ENCODE measurements at regions not wholly inside any gene's neighbourhood (a gene's known extent, or its start where the extent isn't known, plus 50 kb on each side); places are given as distances from the start of the nearest gene placed in this dataset.
A peak's percentile ranks its signal among the peaks of the same experiment; 100 is the strongest.

DNA sequence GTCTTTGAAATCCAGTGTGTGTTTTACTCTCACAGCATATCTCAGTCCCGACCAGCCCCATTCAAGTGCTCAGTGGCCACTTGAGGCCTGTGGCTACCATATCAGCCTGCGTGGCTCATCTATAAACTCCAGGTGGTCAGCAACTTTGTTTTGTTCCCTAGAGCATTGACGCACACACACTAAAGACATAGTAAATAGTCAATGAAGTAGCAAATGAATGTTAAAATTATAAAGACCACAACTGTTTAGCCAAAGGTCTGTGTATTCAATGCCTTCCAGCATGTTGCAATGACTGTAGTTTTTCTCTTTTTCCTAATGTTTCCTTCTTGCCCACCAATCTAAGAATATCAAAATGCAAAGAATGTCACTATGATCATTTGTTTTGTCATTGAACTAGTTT, 238.2 kb upstream of the ZNF217 start:
- no peak for ATAC-seq (ENCODE audit: low read depth in 2 of 2)
- H3K36me3 Mint-ChIP-seq = peaks cover 3% of the 10 kb centered on the region
- peaks cover 7% of the 10 kb centered on the region for H3K27me3 Mint-ChIP-seq
- Histone ChIP-seq H3K9me3 (ENCODE audit: control insufficient read depth in 2 of 2, low read length in 2 of 2) (no peaks in the 10 kb centered on the region), H3K4me3 (ENCODE audit: low read depth, low read length) (no peak overlapping the region), H3K27ac (ENCODE audit: insufficient read depth, low read length, poor library complexity, severe bottlenecking) (no peak overlapping the region), H3K4me1 (ENCODE audit: control insufficient read depth, insufficient read depth, low read length, poor library complexity, severe bottlenecking) (peaks cover 27% of the 10 kb centered on the region), H3K27me3 (ENCODE audit: control insufficient read depth, insufficient read depth, low read length) (no peaks in the 10 kb centered on the region), H3K36me3 (ENCODE audit: control insufficient read depth, insufficient read depth, low read length) (no peaks in the 10 kb centered on the region)
- H3K4me3 Mint-ChIP-seq = no peak overlapping the region
- no peak overlapping the region for H3K27ac Mint-ChIP-seq
- no peak for DNase-seq
- peaks cover 0 to 2% (median 0%) of the 10 kb centered on the region in 7 donors for H3K9me3 Mint-ChIP-seq
- peaks cover 30 to 56% (median 39%) of the 10 kb centered on the region in 4 donors for H3K4me1 Mint-ChIP-seq

GRCh38 chr20:53831228-53831627, 237.6 kb upstream of the ZNF217 start:
- no peak overlapping the region for H3K27ac Mint-ChIP-seq
- Histone ChIP-seq H3K36me3 (ENCODE audit: control insufficient read depth, insufficient read depth, low read length) (no peaks in the 10 kb centered on the region), H3K4me1 (ENCODE audit: control insufficient read depth, insufficient read depth, low read length, poor library complexity, severe bottlenecking) (peaks cover 27% of the 10 kb centered on the region), H3K27me3 (ENCODE audit: control insufficient read depth, insufficient read depth, low read length) (no peaks in the 10 kb centered on the region), H3K27ac (ENCODE audit: insufficient read depth, low read length, poor library complexity, severe bottlenecking) (no peak overlapping the region), H3K9me3 (ENCODE audit: control insufficient read depth in 2 of 2, low read length in 2 of 2) (no peaks in the 10 kb centered on the region), H3K4me3 (ENCODE audit: low read depth, low read length) (no peak overlapping the region)
- H3K4me1 Mint-ChIP-seq = peaks cover 30 to 58% (median 39%) of the 10 kb centered on the region in 4 donors
- H3K9me3 Mint-ChIP-seq = peaks cover 0 to 2% (median 0%) of the 10 kb centered on the region in 7 donors
- H3K27me3 Mint-ChIP-seq = peaks cover 7% of the 10 kb centered on the region
- ATAC-seq (ENCODE audit: low read depth in 2 of 2) (no peak), DNase-seq (no peak)
- no peak overlapping the region for H3K4me3 Mint-ChIP-seq
- H3K36me3 Mint-ChIP-seq = peaks cover 3% of the 10 kb centered on the region

- peaks cover 25 to 50% (median 33%) of the 10 kb centered on the region in 4 donors for H3K4me1 Mint-ChIP-seq
- peak in 1 of 3 donors; percentile 42 for DNase-seq
Observed at GRCh38 chr20:53829724-53830521, 236.3 kb upstream of the ZNF217 start.

DNA sequence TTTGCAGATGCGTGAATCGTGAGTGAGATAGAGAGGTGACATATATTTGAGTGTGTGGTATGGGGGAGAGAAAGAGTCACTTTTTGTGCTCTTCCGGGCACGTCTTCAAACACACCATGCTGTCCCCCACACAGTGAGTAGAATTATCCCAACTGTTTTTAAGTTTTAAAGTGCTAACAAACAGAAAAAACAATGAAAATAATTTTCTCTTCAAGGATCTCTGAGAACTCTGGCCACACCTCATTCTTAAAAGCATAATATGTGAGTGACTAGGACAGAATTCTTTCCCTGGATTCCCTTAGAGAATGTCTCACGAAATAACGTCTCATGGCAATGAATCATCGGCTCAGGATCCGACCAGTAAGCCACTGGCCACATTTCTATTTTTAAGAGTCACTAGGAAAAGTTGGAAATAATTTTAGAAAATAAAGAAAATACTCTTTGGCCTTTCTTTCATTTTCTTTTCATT, 235.7 kb upstream of the ZNF217 start:
- Mint-ChIP-seq H3K9me3 (peaks cover 0 to 2% (median 0%) of the 10 kb centered on the region in 7 donors), H3K4me3 (peak overlapping the region; percentile 75 to 91 (median 84)), H3K27me3 (peaks cover 7% of the 10 kb centered on the region), H3K36me3 (no peaks in the 10 kb centered on the region), H3K4me1 (peaks cover 25 to 50% (median 33%) of the 10 kb centered on the region in 4 donors), H3K27ac (peak overlapping the region; percentile 90 to 96 (median 91))
- Histone ChIP-seq H3K36me3 (ENCODE audit: control insufficient read depth, insufficient read depth, low read length) (no peaks in the 10 kb centered on the region), H3K4me1 (ENCODE audit: control insufficient read depth, insufficient read depth, low read length, poor library complexity, severe bottlenecking) (peaks cover 27% of the 10 kb centered on the region), H3K9me3 (ENCODE audit: control insufficient read depth in 2 of 2, low read length in 2 of 2) (no peaks in the 10 kb centered on the region), H3K27me3 (ENCODE audit: control insufficient read depth, insufficient read depth, low read length) (no peaks in the 10 kb centered on the region), H3K27ac (ENCODE audit: insufficient read depth, low read length, poor library complexity, severe bottlenecking) (no peak overlapping the region), H3K4me3 (ENCODE audit: low read depth, low read length) (peak overlapping the region; percentile 74)
- DNase-seq (peak in 1 of 3 donors; percentile 44), ATAC-seq (ENCODE audit: low read depth in 2 of 2) (peak; percentile 36 to 37)

More at GRCh38 chr20:53829724-53830521, 236.3 kb upstream of the ZNF217 start:
- Histone ChIP-seq H3K4me3 (ENCODE audit: low read depth, low read length) (peak overlapping the region; percentile 74), H3K9me3 (ENCODE audit: control insufficient read depth in 2 of 2, low read length in 2 of 2) (no peaks in the 10 kb centered on the region), H3K4me1 (ENCODE audit: control insufficient read depth, insufficient read depth, low read length, poor library complexity, severe bottlenecking) (peaks cover 27% of the 10 kb centered on the region), H3K36me3 (ENCODE audit: control insufficient read depth, insufficient read depth, low read length) (no peaks in the 10 kb centered on the region), H3K27ac (ENCODE audit: insufficient read depth, low read length, poor library complexity, severe bottlenecking) (no peak overlapping the region), H3K27me3 (ENCODE audit: control insufficient read depth, insufficient read depth, low read length) (no peaks in the 10 kb centered on the region)
- ATAC-seq (ENCODE audit: low read depth in 2 of 2) = peak; percentile 32 to 52
- Mint-ChIP-seq H3K27me3 (peaks cover 7% of the 10 kb centered on the region), H3K4me3 (peak overlapping the region; percentile 36 to 91 (median 84)), H3K27ac (peak overlapping the region; percentile 90 to 96 (median 91)), H3K9me3 (peaks cover 0 to 2% (median 0%) of the 10 kb centered on the region in 7 donors), H3K36me3 (no peaks in the 10 kb centered on the region)

- Mint-ChIP-seq H3K36me3 (no peaks in the 10 kb centered on the region), H3K4me1 (peaks cover 21 to 46% (median 31%) of the 10 kb centered on the region in 4 donors), H3K27ac (peak overlapping the region; percentile 90 to 96 (median 91)), H3K27me3 (peaks cover 7% of the 10 kb centered on the region), H3K4me3 (peak overlapping the region; percentile 75 to 91 (median 84)), H3K9me3 (peaks cover 0 to 2% (median 0%) of the 10 kb centered on the region in 7 donors)
- Histone ChIP-seq H3K9me3 (ENCODE audit: control insufficient read depth in 2 of 2, low read length in 2 of 2) (no peaks in the 10 kb centered on the region), H3K36me3 (ENCODE audit: control insufficient read depth, insufficient read depth, low read length) (no peaks in the 10 kb centered on the region), H3K4me1 (ENCODE audit: control insufficient read depth, insufficient read depth, low read length, poor library complexity, severe bottlenecking) (peaks cover 27% of the 10 kb centered on the region), H3K27me3 (ENCODE audit: control insufficient read depth, insufficient read depth, low read length) (no peaks in the 10 kb centered on the region), H3K27ac (ENCODE audit: insufficient read depth, low read length, poor library complexity, severe bottlenecking) (no peak overlapping the region), H3K4me3 (ENCODE audit: low read depth, low read length) (peak overlapping the region; percentile 74)
- ATAC-seq (ENCODE audit: low read depth in 2 of 2) = no peak
- peak in 1 of 3 donors; percentile 32 for DNase-seq
Observed at GRCh38 chr20:53828682-53829254, 235.1 kb upstream of the ZNF217 start.

- Histone ChIP-seq H3K4me3 (ENCODE audit: low read depth, low read length) (peak overlapping the region; percentile 74), H3K9me3 (ENCODE audit: control insufficient read depth in 2 of 2, low read length in 2 of 2) (no peaks in the 10 kb centered on the region), H3K36me3 (ENCODE audit: control insufficient read depth, insufficient read depth, low read length) (no peaks in the 10 kb centered on the region), H3K27me3 (ENCODE audit: control insufficient read depth, insufficient read depth, low read length) (no peaks in the 10 kb centered on the region), H3K27ac (ENCODE audit: insufficient read depth, low read length, poor library complexity, severe bottlenecking) (no peak overlapping the region), H3K4me1 (ENCODE audit: control insufficient read depth, insufficient read depth, low read length, poor library complexity, severe bottlenecking) (peaks cover 27% of the 10 kb centered on the region)
- Mint-ChIP-seq H3K4me1 (peaks cover 18 to 42% (median 26%) of the 10 kb centered on the region in 4 donors), H3K36me3 (no peaks in the 10 kb centered on the region), H3K4me3 (peak overlapping the region in 2 of 4 donors; percentile 81 to 86), H3K27ac (peak overlapping the region; percentile 90 to 96 (median 91)), H3K27me3 (peaks cover 7% of the 10 kb centered on the region), H3K9me3 (peaks cover 0 to 3% (median 0%) of the 10 kb centered on the region in 7 donors)
- DNase-seq (no peak), ATAC-seq (ENCODE audit: low read depth in 2 of 2) (no peak)
Observed at GRCh38 chr20:53828088-53828681, 234.5 kb upstream of the ZNF217 start.

DNA sequence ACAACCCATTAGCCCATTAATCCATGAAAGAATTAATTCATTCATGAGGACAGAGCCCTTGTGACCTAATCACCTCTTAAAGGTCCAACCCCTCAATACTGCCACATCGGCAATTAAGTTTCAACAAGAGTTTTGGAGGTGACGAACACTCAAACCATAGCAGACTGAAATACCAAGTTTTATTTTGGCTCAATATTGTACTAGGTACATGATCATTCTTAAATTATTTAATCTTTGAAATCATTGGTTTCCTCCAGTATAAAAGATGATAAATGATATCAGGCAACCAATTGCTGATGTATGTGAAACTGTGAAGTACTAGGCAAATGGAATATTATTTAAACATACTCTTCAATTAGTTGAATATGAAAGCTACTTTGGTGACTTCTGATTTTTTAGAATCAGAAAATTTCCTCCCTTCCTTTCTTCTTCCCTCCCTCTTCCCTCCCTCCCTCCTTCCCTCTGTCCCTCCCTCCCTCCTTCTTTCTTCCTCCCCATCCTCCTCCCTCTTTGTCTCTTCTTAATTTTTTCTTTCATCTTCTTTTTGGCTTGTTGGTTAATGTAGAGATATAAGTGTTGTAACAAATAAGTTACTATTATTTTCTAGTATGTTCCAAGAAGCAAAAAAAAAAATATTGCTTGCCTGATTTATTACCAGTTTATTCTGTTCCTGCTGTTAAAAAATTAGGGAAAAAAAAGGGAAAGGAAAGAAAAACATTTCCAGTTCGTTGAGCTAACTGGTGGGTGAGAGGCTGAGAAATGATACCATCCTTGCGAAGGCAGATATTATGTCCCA, 233.9 kb upstream of the ZNF217 start:
- Mint-ChIP-seq H3K27ac (peak overlapping the region in 2 of 3 donors; percentile 90 to 91), H3K9me3 (peaks cover 0 to 2% (median 0%) of the 10 kb centered on the region in 7 donors), H3K36me3 (no peaks in the 10 kb centered on the region), H3K27me3 (peaks cover 7% of the 10 kb centered on the region), H3K4me3 (no peak overlapping the region), H3K4me1 (peaks cover 18 to 42% (median 26%) of the 10 kb centered on the region in 4 donors)
- Histone ChIP-seq H3K27ac (ENCODE audit: insufficient read depth, low read length, poor library complexity, severe bottlenecking) (no peak overlapping the region), H3K9me3 (ENCODE audit: control insufficient read depth in 2 of 2, low read length in 2 of 2) (no peaks in the 10 kb centered on the region), H3K27me3 (ENCODE audit: control insufficient read depth, insufficient read depth, low read length) (no peaks in the 10 kb centered on the region), H3K4me1 (ENCODE audit: control insufficient read depth, insufficient read depth, low read length, poor library complexity, severe bottlenecking) (peaks cover 27% of the 10 kb centered on the region), H3K4me3 (ENCODE audit: low read depth, low read length) (no peak overlapping the region), H3K36me3 (ENCODE audit: control insufficient read depth, insufficient read depth, low read length) (no peaks in the 10 kb centered on the region)
- no peak for DNase-seq
- no peak for ATAC-seq (ENCODE audit: low read depth in 2 of 2)
